ENCODE measurements at regions not wholly inside any gene's neighbourhood (a gene's known extent, or its start where the extent isn't known, plus 50 kb on each side); places are given as distances from the start of the nearest gene placed in this dataset.

DNA sequence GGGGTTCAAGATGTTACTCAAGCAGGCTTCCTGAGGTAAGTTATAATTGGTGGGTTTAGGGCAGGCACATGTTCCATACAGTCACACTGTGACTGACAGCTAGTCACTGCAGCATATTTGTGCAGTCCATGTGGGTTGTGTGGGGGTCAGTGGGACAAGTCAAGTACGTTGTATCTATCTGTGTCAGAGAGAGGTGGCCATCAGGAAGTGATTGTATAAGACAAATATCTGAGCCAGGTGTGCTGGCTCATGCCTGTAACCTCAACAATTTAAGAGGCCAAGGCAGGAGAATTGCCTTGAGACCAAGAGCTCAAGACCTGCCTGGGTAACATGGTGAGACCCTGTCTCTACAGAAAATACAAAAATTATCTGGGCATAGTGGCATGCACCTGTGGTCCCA, 509.3 kb downstream of the CENPC start:
- TF ChIP-seq, protein P1, sequence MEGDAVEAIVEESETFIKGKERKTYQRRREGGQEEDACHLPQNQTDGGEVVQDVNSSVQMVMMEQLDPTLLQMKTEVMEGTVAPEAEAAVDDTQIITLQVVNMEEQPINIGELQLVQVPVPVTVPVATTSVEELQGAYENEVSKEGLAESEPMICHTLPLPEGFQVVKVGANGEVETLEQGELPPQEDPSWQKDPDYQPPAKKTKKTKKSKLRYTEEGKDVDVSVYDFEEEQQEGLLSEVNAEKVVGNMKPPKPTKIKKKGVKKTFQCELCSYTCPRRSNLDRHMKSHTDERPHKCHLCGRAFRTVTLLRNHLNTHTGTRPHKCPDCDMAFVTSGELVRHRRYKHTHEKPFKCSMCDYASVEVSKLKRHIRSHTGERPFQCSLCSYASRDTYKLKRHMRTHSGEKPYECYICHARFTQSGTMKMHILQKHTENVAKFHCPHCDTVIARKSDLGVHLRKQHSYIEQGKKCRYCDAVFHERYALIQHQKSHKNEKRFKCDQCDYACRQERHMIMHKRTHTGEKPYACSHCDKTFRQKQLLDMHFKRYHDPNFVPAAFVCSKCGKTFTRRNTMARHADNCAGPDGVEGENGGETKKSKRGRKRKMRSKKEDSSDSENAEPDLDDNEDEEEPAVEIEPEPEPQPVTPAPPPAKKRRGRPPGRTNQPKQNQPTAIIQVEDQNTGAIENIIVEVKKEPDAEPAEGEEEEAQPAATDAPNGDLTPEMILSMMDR (IDR thresholded peaks at IDR 0.05): no peak
- TF ChIP-seq POLR2A (IDR thresholded peaks at IDR 0.05) (no peak), POLR2AphosphoS5 (IDR thresholded peaks at IDR 0.05) (no peak)

Measured in breast epithelium (tissue), 3 donors.